T-cell (primary cell): ENCODE measurements at regions not wholly inside any gene's neighbourhood (a gene's known extent, or its start where the extent isn't known, plus 50 kb on each side); places are given as distances from the start of the nearest gene placed in this dataset.

Experiments used
- ATAC-seq, 4 experiments: fragments of 200-7000 bp in 3 of 4; fragments of 150-1000 bp in 1 of 4; cut with Tn5 transposase; replicated peaks in 1 of 4; 1 replicate in 3 of 4; 2 replicates in 1 of 4; pipeline ENCODE4 v1.10.0; 2021; ENCODE audit warnings: moderate library complexity in 3 of 4, mild to moderate bottlenecking in 2 of 4, moderate number of reproducible peaks in 1 of 4
- CTCF ChIA-PET, 2 donors: fragments of 300-600 bp; sonication (Branson Sonifier 250); formaldehyde crosslinking; loops; one replicate each; lab custom pipeline; 2022; ENCODE audit warnings: antibody characterized with exemption in 2 of 2; lab: Charles Lee
- POLR2A ChIA-PET, 2 donors: fragments of 300-600 bp; sonication (Branson Sonifier 250); formaldehyde crosslinking; loops; one replicate each; lab custom pipeline; 2022; ENCODE audit warnings: antibody characterized with exemption in 2 of 2; lab: Charles Lee
- DNase-seq, 35 experiments: peaks; one replicate each; pipeline versions ENCODE4 v3.0.0 to v3.0.0-alpha.2; 2013 to 2023
- H3K27ac ChIP-seq: one replicate; pipeline ENCODE4 v1.5.1; 2013; ENCODE audit warnings: low read length
- H3K27me3 ChIP-seq, 2 experiments: replicated peaks in 1 of 2; 1 replicate in 1 of 2; 2 replicates in 1 of 2; pipeline versions ENCODE4 v1.6.1 to v1.7.0; 2013; ENCODE audit warnings: low read length in 1 of 2, mixed read lengths in 1 of 2; ENCODE audit not compliant: control insufficient read depth in 2 of 2, insufficient read depth in 2 of 2; ENCODE audit errors: extremely low read depth in 1 of 2
- H3K36me3 ChIP-seq, 2 donors: 1 replicate in 1 of 2; 2 replicates in 1 of 2; pipeline versions ENCODE4 v1.6.1 to v1.7.0; 2013; ENCODE audit warnings: low read length in 1 of 2; ENCODE audit not compliant: control insufficient read depth in 2 of 2, insufficient read depth in 1 of 2; ENCODE audit errors: extremely low read depth in 1 of 2
- H3K4me1 ChIP-seq, 2 experiments: 1 replicate in 1 of 2; 2 replicates in 1 of 2; pipeline versions ENCODE4 v1.6.1 to v1.7.0; 2013; ENCODE audit warnings: low read length in 2 of 2, mixed read lengths in 1 of 2; ENCODE audit not compliant: insufficient read depth in 2 of 2, control insufficient read depth in 1 of 2; ENCODE audit errors: extremely low read depth in 1 of 2
- H3K4me3 ChIP-seq, 2 donors: 1 replicate in 1 of 2; 2 replicates in 1 of 2; pipeline versions ENCODE4 v1.5.1 to v1.7.0; 2013; ENCODE audit warnings: mild to moderate bottlenecking in 2 of 2, low read length in 1 of 2, moderate library complexity in 1 of 2; ENCODE audit not compliant: control insufficient read depth in 1 of 2; ENCODE audit errors: extremely low read depth in 1 of 2
- H3K9me3 ChIP-seq: 2 replicates; pipeline ENCODE4 v1.7.0; 2013
- H3K27ac Mint-ChIP-seq, 2 donors: one replicate each; pipeline ENCODE4 v1.8.0; 2020 to 2021; ENCODE audit warnings: mild to moderate bottlenecking in 2 of 2, mixed read lengths in 2 of 2
- H3K27me3 Mint-ChIP-seq, 2 donors: one replicate each; pipeline ENCODE4 v1.8.0; 2021 to 2022; ENCODE audit warnings: mixed read lengths in 2 of 2
- H3K36me3 Mint-ChIP-seq: one replicate; pipeline ENCODE4 v1.8.0; 2021; ENCODE audit warnings: mixed read lengths
- H3K4me1 Mint-ChIP-seq, 3 donors: one replicate each; pipeline ENCODE4 v1.8.0; 2020 to 2022; ENCODE audit warnings: mixed read lengths in 3 of 3, mild to moderate bottlenecking in 1 of 3
- H3K4me3 Mint-ChIP-seq, 3 donors: one replicate each; pipeline ENCODE4 v1.8.0; 2020 to 2022; ENCODE audit warnings: mild to moderate bottlenecking in 3 of 3, mixed read lengths in 3 of 3, moderate library complexity in 3 of 3
- H3K9me3 Mint-ChIP-seq, 3 donors: one replicate each; pipeline ENCODE4 v1.8.0; 2020 to 2022; ENCODE audit warnings: mixed read lengths in 3 of 3
- WGBS: methylation state at CpG from one replicate; pipeline ENCODE4 v1.1.5; 2013; ENCODE audit warnings: missing lambda C conversion rate; ENCODE audit not compliant: insufficient coverage; 5-methylcytosine and 5-hydroxymethylcytosine counted together

DNA sequence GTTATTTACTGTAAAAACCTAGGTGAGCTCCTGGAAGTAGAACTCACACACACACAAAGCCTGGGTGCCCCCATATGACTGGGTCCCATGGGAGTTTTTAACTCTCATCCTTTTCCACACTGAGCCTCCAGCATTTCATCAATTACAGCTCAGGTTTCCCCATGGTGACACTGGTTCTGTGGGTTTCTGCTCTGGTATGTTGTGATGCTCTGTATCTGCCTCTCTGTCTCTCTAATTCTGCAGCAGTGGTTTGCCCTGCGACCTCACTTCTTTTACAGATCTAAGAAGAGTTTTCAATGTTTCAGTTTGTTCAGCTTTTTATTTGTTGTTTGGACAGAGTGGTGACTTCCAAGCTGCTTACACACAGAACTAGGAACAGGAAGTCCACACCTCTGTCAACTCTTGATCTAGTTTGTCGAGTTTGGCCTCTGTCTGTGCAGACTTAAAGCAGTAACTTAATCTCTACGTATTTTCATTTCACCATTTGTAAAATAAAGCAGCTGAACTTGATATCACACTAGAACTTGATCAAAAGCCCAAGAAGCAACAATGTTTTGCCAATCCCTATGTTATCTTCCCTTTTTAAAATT lies 554.3 kb downstream of the EPHA7 start:
- H3K27ac ChIP-seq: no peak overlapping the region
- H3K4me1 Mint-ChIP-seq: no peaks in the 10 kb centered on the region
- H3K9me3 Mint-ChIP-seq: peaks cover 0 to 19% (median 9%) of the 10 kb centered on the region in 3 donors
- H3K4me1 ChIP-seq: no peaks in the 10 kb centered on the region
- H3K36me3 Mint-ChIP-seq: no peaks in the 10 kb centered on the region
- ATAC-seq (no peak), DNase-seq (no peak)
- no peak overlapping the region for H3K4me3 ChIP-seq
- H3K27ac Mint-ChIP-seq: no peak overlapping the region
- CTCF ChIA-PET: no interaction called here
- no peak overlapping the region for H3K4me3 Mint-ChIP-seq
- H3K27me3 Mint-ChIP-seq: no peaks in the 10 kb centered on the region
- H3K36me3 ChIP-seq: no peaks in the 10 kb centered on the region
- H3K27me3 ChIP-seq: no peaks in the 10 kb centered on the region
- H3K9me3 ChIP-seq: no peaks in the 10 kb centered on the region
- 77% methylated on average over 2 of the region's 3 CpGs for WGBS
- POLR2A ChIA-PET: no interaction called here

DNA sequence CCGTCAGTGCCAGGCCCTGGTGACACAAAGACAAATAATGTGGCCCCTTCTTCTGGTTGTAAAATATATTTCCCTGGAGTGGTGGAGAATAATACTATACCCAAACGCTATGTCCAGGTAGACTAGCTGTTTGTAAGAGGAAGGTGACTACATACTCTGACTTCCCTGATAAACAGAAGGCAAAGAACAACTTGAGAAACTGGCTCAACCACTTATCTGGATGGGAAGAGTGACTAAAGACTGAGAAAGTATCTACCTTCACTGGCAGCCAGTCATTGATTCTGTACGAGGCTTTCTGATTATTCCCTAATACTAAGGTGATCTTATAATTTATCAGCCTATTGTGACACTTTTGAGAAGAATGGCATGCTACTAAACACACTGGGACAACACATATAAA lies 569.7 kb downstream of the EPHA7 start:
- DNase-seq: no peak
- Histone ChIP-seq H3K36me3 (no peaks in the 10 kb centered on the region), H3K9me3 (no peaks in the 10 kb centered on the region), H3K27ac (no peak overlapping the region), H3K4me3 (no peak overlapping the region), H3K27me3 (no peaks in the 10 kb centered on the region), H3K4me1 (no peaks in the 10 kb centered on the region)
- ATAC-seq: no peak
- ChIA-PET CTCF (no interaction called here), POLR2A (no interaction called here)
- Mint-ChIP-seq H3K9me3 (peaks cover 11 to 17% (median 11%) of the 10 kb centered on the region in 3 donors), H3K36me3 (no peaks in the 10 kb centered on the region), H3K4me3 (no peak overlapping the region), H3K27me3 (no peaks in the 10 kb centered on the region), H3K27ac (no peak overlapping the region), H3K4me1 (no peaks in the 10 kb centered on the region)
- no CpG with 5 or more reads among the region's 3 CpGs for WGBS

DNA sequence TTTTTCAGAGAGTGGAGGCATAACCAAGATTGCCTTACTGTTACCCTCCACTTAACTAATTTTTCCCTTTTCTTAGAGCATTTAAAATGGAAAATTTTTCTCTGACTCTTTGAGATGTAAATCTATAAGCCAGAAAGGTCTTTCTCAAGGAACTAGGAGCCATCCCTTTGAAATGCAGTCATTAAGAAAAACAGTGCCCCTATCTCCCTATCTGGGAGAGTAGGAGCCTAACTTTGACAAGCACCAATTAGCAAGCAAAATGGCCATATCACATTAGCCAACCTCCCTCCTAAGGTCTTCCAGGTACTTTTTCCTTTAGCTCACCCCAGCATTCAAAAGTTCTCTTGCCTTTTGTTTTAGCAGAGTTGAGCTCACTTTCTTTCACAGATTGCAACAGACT lies 570.5 kb downstream of the EPHA7 start:
- CTCF ChIA-PET: no interaction called here
- Mint-ChIP-seq H3K4me3 (no peak overlapping the region), H3K4me1 (no peaks in the 10 kb centered on the region), H3K9me3 (peaks cover 11 to 17% (median 11%) of the 10 kb centered on the region in 3 donors), H3K36me3 (no peaks in the 10 kb centered on the region), H3K27ac (no peak overlapping the region), H3K27me3 (no peaks in the 10 kb centered on the region)
- no peak for DNase-seq
- POLR2A ChIA-PET: no interaction called here
- H3K4me1 ChIP-seq: no peaks in the 10 kb centered on the region
- no peaks in the 10 kb centered on the region for H3K27me3 ChIP-seq
- H3K36me3 ChIP-seq: no peaks in the 10 kb centered on the region
- H3K4me3 ChIP-seq: no peak overlapping the region
- H3K27ac ChIP-seq: no peak overlapping the region
- H3K9me3 ChIP-seq: no peaks in the 10 kb centered on the region
- no peak for ATAC-seq

DNA sequence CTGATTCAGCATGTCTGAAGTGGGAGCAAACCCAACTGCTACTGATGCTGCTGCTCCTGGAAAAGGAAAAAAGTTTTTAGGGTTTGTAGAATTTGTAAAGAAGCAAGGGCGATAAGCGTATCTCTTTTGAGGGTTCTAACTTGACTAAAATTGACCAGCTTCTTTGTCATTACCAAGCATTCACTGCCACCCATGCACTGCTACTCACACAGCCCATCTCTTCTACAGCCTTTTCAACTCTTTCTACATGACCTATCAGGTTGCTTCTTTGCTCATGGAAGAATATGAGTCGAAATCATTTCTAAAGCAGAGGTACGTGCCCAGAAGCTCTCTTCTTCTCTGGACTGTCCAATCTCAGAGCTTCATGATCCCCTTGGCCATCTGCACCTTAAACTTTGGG lies 570.9 kb downstream of the EPHA7 start:
- Mint-ChIP-seq H3K36me3 (no peaks in the 10 kb centered on the region), H3K27me3 (no peaks in the 10 kb centered on the region), H3K4me3 (no peak overlapping the region), H3K4me1 (no peaks in the 10 kb centered on the region), H3K27ac (no peak overlapping the region), H3K9me3 (peaks cover 11 to 17% (median 12%) of the 10 kb centered on the region in 3 donors)
- H3K4me1 ChIP-seq: no peaks in the 10 kb centered on the region
- DNase-seq (no peak), ATAC-seq (no peak)
- H3K36me3 ChIP-seq: no peaks in the 10 kb centered on the region
- no peak overlapping the region for H3K4me3 ChIP-seq
- POLR2A ChIA-PET: no interaction called here
- H3K27me3 ChIP-seq: no peaks in the 10 kb centered on the region
- H3K9me3 ChIP-seq: no peaks in the 10 kb centered on the region
- H3K27ac ChIP-seq: no peak overlapping the region
- 70% methylated on average over 2 of the region's 4 CpGs for WGBS
- CTCF ChIA-PET: no interaction called here

DNA sequence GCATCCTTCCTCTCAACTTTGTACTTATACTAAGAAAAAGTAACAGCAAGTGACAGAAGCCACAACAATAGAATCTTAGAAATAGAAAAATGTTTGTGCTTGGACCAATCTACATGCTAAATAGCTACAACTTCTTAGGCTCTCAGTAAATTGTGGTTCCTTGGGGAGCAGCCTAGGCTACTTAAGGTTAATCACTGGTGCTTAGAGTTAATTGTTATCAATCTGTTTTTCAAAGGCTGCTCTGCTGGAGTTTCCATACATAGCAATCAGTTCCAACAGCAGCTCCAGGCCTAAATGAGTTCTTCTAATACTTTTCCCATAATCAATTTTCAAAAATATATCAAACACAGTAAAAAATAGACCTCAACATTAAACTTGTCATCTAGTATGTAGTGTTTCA lies 571.4 kb downstream of the EPHA7 start:
- CTCF ChIA-PET: no interaction called here

DNA sequence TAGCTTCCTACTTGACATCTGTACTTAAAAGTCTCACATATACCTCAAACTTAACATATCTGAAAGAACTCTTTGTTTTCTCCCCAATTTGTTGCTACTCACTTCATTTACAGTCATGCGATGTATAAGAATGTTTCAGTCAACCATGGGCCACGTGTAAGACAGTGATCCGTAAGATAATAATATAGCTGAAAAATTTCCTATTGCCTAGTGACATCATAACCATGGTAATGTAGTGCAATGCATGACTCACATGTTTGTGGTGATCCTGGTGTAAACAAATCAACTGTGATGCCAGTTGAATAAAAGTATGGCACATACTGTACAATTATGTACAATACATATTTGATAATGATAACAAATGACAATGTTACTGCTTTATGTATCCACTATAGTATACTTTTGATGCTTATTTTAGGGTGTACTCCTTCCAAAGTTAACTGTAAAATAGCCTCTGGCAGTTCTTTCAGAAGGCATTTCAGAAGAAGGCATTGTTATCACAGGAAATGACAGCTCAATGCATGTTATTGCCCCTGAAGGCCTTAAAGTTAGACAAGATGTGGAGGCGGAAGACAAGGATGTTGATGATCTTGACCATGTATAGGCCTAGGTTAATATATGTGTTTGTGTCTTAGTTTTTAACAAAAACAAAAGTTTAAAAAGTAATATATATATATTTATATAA lies 579.0 kb downstream of the EPHA7 start:
- Mint-ChIP-seq H3K4me3 (no peak overlapping the region), H3K27ac (no peak overlapping the region), H3K9me3 (peaks cover 0 to 7% (median 0%) of the 10 kb centered on the region in 3 donors), H3K4me1 (no peaks in the 10 kb centered on the region), H3K36me3 (no peaks in the 10 kb centered on the region), H3K27me3 (no peaks in the 10 kb centered on the region)
- Histone ChIP-seq H3K9me3 (no peaks in the 10 kb centered on the region), H3K4me3 (no peak overlapping the region), H3K36me3 (no peaks in the 10 kb centered on the region), H3K27ac (no peak overlapping the region), H3K4me1 (no peaks in the 10 kb centered on the region), H3K27me3 (no peaks in the 10 kb centered on the region)
- CTCF ChIA-PET: no interaction called here
- ATAC-seq (no peak), DNase-seq (no peak)
- no CpG with 5 or more reads among the region's 4 CpGs for WGBS
- POLR2A ChIA-PET: no interaction called here

More for the DNA sequence above, 571.4 kb downstream of the EPHA7 start:
- Mint-ChIP-seq H3K36me3 (no peaks in the 10 kb centered on the region), H3K4me3 (no peak overlapping the region), H3K27ac (no peak overlapping the region), H3K9me3 (peaks cover 11 to 17% (median 15%) of the 10 kb centered on the region in 3 donors), H3K4me1 (no peaks in the 10 kb centered on the region), H3K27me3 (no peaks in the 10 kb centered on the region)
- no peak overlapping the region for H3K4me3 ChIP-seq
- no peaks in the 10 kb centered on the region for H3K9me3 ChIP-seq
- DNase-seq (no peak), ATAC-seq (no peak)
- H3K36me3 ChIP-seq: no peaks in the 10 kb centered on the region
- POLR2A ChIA-PET: no interaction called here
- H3K27me3 ChIP-seq: no peaks in the 10 kb centered on the region
- H3K4me1 ChIP-seq: no peaks in the 10 kb centered on the region
- H3K27ac ChIP-seq: no peak overlapping the region
